ENCODE measurements at regions not wholly inside any gene's neighbourhood (a gene's known extent, or its start where the extent isn't known, plus 50 kb on each side); places are given as distances from the start of the nearest gene placed in this dataset.

GRCh38 chr11:29183301-29183700, 833.5 kb downstream of the KCNA4 start:
- no peak for TF ChIP-seq SUZ12 (IDR thresholded peaks at IDR 0.05; ENCODE audit: extremely low read depth, insufficient read depth, insufficient read length)
- no peak for TF ChIP-seq YY1 (IDR thresholded peaks at IDR 0.05; ENCODE audit: insufficient read depth, insufficient read length)

Measured in NT2/D1 (cell line).